CD4-positive, alpha-beta T cell (primary cell): ENCODE measurements at regions not wholly inside any gene's neighbourhood (a gene's known extent, or its start where the extent isn't known, plus 50 kb on each side); places are given as distances from the start of the nearest gene placed in this dataset.

Experiments used
- ATAC-seq: fragments of 200-7000 bp; cut with Tn5 transposase; one replicate; pipeline ENCODE4 v1.10.0; 2022; ENCODE audit warnings: mild to moderate bottlenecking; ENCODE audit not compliant: poor library complexity
- CTCF ChIA-PET: fragments of 350-600 bp; sonication (Branson Sonifier 250); formaldehyde crosslinking; loops from one replicate; lab custom pipeline; 2021; ENCODE audit warnings: antibody characterized with exemption, inconsistent platforms; lab: Charles Lee
- POLR2A ChIA-PET: fragments of 350-600 bp; sonication (Branson Sonifier 250); formaldehyde crosslinking; loops from one replicate; lab custom pipeline; 2021; ENCODE audit warnings: antibody characterized with exemption, inconsistent platforms; lab: Charles Lee
- DNase-seq, 14 experiments: peaks; one replicate each; pipeline ENCODE4 v3.0.0-alpha.2; 2013 to 2020; ENCODE audit warnings: mixed read lengths in 2 of 14
- H3K27ac ChIP-seq, 2 donors: one replicate each; pipeline versions ENCODE4 v1.5.1 to v1.7.0; 2013; ENCODE audit warnings: low read length in 2 of 2, low read depth in 1 of 2, mild to moderate bottlenecking in 1 of 2
- H3K27me3 ChIP-seq, 2 experiments: 1 replicate in 1 of 2; 2 replicates in 1 of 2; pipeline versions ENCODE4 v1.6.1 to v1.7.0; 2013; ENCODE audit warnings: low read length in 2 of 2, control low read depth in 1 of 2, mild to moderate bottlenecking in 1 of 2, moderate library complexity in 1 of 2; ENCODE audit not compliant: insufficient read depth in 2 of 2, control insufficient read depth in 1 of 2
- H3K36me3 ChIP-seq: one replicate; pipeline ENCODE4 v1.6.1; 2013; ENCODE audit warnings: low read length, control low read depth; ENCODE audit not compliant: insufficient read depth
- H3K4me1 ChIP-seq: one replicate; pipeline ENCODE4 v1.6.1; 2013; ENCODE audit warnings: low read length, control low read depth; ENCODE audit not compliant: insufficient read depth
- H3K4me3 ChIP-seq: one replicate; pipeline ENCODE4 v1.5.1; 2013; ENCODE audit warnings: mild to moderate bottlenecking, low read length, moderate library complexity
- H3K9me3 ChIP-seq, 2 experiments: 1 replicate in 1 of 2; 2 replicates in 1 of 2; pipeline versions ENCODE4 v1.6.1 to v1.7.0; 2013; ENCODE audit warnings: low read length in 2 of 2, mild to moderate bottlenecking in 2 of 2, control low read depth in 1 of 2, moderate library complexity in 1 of 2; ENCODE audit not compliant: control insufficient read depth in 1 of 2, insufficient read depth in 1 of 2
- H3K27ac Mint-ChIP-seq: one replicate; pipeline ENCODE4 v1.8.0; 2020; ENCODE audit warnings: mixed read lengths
- H3K27me3 Mint-ChIP-seq: one replicate; pipeline ENCODE4 v1.8.0; 2021; ENCODE audit warnings: mixed read lengths
- H3K36me3 Mint-ChIP-seq: one replicate; pipeline ENCODE4 v1.8.0; 2021; ENCODE audit warnings: low read depth, mixed read lengths
- H3K4me1 Mint-ChIP-seq: one replicate; pipeline ENCODE4 v1.8.0; 2021; ENCODE audit warnings: low read depth, mixed read lengths
- H3K4me3 Mint-ChIP-seq: one replicate; pipeline ENCODE4 v1.8.0; 2020; ENCODE audit warnings: mild to moderate bottlenecking, mixed read lengths
- H3K9me3 Mint-ChIP-seq: one replicate; pipeline ENCODE4 v1.8.0; 2020; ENCODE audit warnings: mixed read lengths
- intact Hi-C, 2 experiments: fragments of 100-400 bp; cut with DNase I in 1 of 2; cut with micrococcal nuclease in 1 of 2; formaldehyde crosslinking; loops; one replicate each; pipeline versions ENCODE4 v1.15.1 to v1.9.0; 2023 to 2025; cut with DNase I, micrococcal nuclease
- TF ChIP-seq, protein P1 (sequence below): fragments of 200-600 bp; IDR thresholded peaks from one replicate; pipeline ENCODE4 v1.8.0; 2022; ENCODE audit warnings: antibody characterized with exemption, mild to moderate bottlenecking

DNA sequence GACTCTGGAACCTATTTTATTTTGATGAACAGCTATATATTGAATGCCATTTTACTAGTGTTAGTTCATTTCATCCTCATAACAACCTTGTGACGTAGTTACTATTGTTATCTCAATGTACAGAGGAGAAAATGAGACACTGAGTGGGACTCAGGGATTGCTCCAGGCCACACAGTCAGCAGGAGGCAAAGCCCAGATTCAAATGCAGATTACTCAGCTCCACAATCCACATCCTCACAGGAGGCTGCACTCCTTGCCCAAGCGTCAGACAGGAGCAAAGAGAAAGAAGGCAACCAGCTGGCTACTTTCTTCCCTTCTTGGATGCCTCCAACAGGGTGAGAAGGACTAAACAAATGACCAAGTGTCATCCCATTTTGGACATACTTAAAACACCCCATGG, 92.0 kb upstream of the CCDC54 start:
- CTCF ChIA-PET, result no interaction called here
- DNase-seq, result no peak

DNA sequence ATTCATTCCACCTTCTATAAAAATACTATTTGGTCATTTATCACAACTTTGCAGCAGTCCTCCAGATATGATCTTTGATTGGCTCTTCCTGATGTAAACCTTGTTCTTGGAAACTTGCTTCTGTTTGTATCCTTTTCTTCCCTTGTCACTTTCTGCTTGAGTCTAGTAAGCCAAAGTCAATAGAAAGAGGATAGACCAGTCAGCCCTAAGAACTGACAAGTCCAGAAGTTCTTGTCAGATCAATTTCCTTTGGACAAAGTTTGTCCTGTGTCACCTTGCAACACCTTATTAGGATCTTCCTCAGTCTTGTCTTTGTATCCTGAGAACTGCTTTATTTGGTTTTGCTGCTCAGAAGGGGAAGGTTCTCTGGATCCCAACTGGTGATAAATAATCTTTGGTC, 87.9 kb upstream of the CCDC54 start:
- no peak for ATAC-seq

More for the DNA sequence above, 92.0 kb upstream of the CCDC54 start:
- Mint-ChIP-seq H3K27me3 (no peaks in the 10 kb centered on the region), H3K27ac (no peak overlapping the region), H3K9me3 (no peaks in the 10 kb centered on the region), H3K4me1 (no peaks in the 10 kb centered on the region), H3K4me3 (no peak overlapping the region), H3K36me3 (no peaks in the 10 kb centered on the region)
- Histone ChIP-seq H3K36me3 (no peaks in the 10 kb centered on the region), H3K4me3 (no peak overlapping the region), H3K27ac (no peak overlapping the region), H3K9me3 (peaks cover 0 to under 1% of the 10 kb centered on the region in 2 experiments), H3K4me1 (no peaks in the 10 kb centered on the region), H3K27me3 (no peaks in the 10 kb centered on the region)
- TF ChIP-seq, protein P1, sequence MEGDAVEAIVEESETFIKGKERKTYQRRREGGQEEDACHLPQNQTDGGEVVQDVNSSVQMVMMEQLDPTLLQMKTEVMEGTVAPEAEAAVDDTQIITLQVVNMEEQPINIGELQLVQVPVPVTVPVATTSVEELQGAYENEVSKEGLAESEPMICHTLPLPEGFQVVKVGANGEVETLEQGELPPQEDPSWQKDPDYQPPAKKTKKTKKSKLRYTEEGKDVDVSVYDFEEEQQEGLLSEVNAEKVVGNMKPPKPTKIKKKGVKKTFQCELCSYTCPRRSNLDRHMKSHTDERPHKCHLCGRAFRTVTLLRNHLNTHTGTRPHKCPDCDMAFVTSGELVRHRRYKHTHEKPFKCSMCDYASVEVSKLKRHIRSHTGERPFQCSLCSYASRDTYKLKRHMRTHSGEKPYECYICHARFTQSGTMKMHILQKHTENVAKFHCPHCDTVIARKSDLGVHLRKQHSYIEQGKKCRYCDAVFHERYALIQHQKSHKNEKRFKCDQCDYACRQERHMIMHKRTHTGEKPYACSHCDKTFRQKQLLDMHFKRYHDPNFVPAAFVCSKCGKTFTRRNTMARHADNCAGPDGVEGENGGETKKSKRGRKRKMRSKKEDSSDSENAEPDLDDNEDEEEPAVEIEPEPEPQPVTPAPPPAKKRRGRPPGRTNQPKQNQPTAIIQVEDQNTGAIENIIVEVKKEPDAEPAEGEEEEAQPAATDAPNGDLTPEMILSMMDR, result no peak
- no peak for ATAC-seq
- POLR2A ChIA-PET, result no interaction called here
- intact Hi-C loops, result no loop called here

DNA sequence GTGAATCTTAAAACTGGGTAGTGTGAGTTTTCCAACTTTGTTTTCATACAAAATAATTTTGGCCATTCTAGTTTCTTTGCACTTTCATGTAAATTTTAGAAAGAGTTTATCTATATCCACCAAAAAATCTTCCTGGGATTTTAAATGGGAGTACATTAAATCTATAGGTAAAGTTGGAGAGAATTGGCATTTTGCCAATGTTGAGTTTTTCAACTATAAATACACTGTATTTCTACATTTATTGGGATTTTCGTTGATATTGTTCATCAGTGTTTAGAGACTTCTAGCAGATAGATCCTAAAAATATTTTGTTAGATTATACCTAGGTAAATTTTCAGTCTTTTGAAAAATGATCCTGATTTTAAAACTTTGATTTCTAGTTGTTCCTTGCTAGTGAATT, 83.1 kb upstream of the CCDC54 start:
- Mint-ChIP-seq H3K27ac (no peak overlapping the region), H3K36me3 (no peaks in the 10 kb centered on the region), H3K4me1 (no peaks in the 10 kb centered on the region), H3K27me3 (no peaks in the 10 kb centered on the region), H3K9me3 (peaks cover 2% of the 10 kb centered on the region), H3K4me3 (no peak overlapping the region)
- DNase-seq (no peak), ATAC-seq (no peak)
- no peaks in the 10 kb centered on the region for H3K4me1 ChIP-seq
- no peak overlapping the region for H3K27ac ChIP-seq
- intact Hi-C loops, result no loop called here
- no peaks in the 10 kb centered on the region for H3K36me3 ChIP-seq
- no peaks in the 10 kb centered on the region for H3K27me3 ChIP-seq
- TF ChIP-seq, protein P1, result no peak
- ChIA-PET CTCF (no interaction called here), POLR2A (no interaction called here)
- H3K9me3 ChIP-seq, result peaks cover 0 to 5% of the 10 kb centered on the region in 2 experiments
- H3K4me3 ChIP-seq, result no peak overlapping the region

More for the DNA sequence above, 87.9 kb upstream of the CCDC54 start:
- Mint-ChIP-seq H3K27me3 (no peaks in the 10 kb centered on the region), H3K9me3 (no peaks in the 10 kb centered on the region), H3K4me1 (no peaks in the 10 kb centered on the region), H3K4me3 (no peak overlapping the region), H3K27ac (no peak overlapping the region), H3K36me3 (no peaks in the 10 kb centered on the region)
- H3K4me1 ChIP-seq, result no peaks in the 10 kb centered on the region
- POLR2A ChIA-PET, result no interaction called here
- H3K9me3 ChIP-seq, result peaks cover 0 to 5% of the 10 kb centered on the region in 2 experiments
- TF ChIP-seq, protein P1, result no peak
- intact Hi-C loops, result no loop called here
- H3K27me3 ChIP-seq, result no peaks in the 10 kb centered on the region
- H3K36me3 ChIP-seq, result no peaks in the 10 kb centered on the region
- CTCF ChIA-PET, result no interaction called here
- DNase-seq, result no peak
- H3K27ac ChIP-seq, result no peak overlapping the region
- H3K4me3 ChIP-seq, result no peak overlapping the region
